Endothelial cell of umbilical vein (primary cell): ENCODE measurements at regions not wholly inside any gene's neighbourhood (a gene's known extent, or its start where the extent isn't known, plus 50 kb on each side); places are given as distances from the start of the nearest gene placed in this dataset.
A peak's percentile ranks its signal among the peaks of the same experiment; 100 is the strongest.

Experiments
- BruUV-seq: library from RNA; stranded (reverse); fragments of 400-500 nt; replicated peaks from 2 replicates; lab custom pipeline; 2021; lab: Mats Ljungman, UMichigan
- CTCF ChIA-PET: fragments of 300-600, 350-600 bp; sonication (Branson Sonifier 250); formaldehyde crosslinking; loops from one replicate; lab custom pipeline; 2021; ENCODE audit warnings: antibody characterized with exemption, inconsistent platforms; lab: Charles Lee
- POLR2A ChIA-PET: fragments of 300-600, 350-600 bp; sonication (Branson Sonifier 250); formaldehyde crosslinking; loops from one replicate; lab custom pipeline; 2021; ENCODE audit warnings: antibody characterized with exemption, inconsistent platforms; lab: Charles Lee
- DNase-seq: peaks from one replicate; pipeline ENCODE4 v3.0.0-alpha.2; 2011; ENCODE audit warnings: low read depth, low spot score
- FAIRE-seq: peaks from 2 replicates; lab custom pipeline; 2011; peaks lifted over from hg19 to GRCh38; lab: Jason Lieb, UNC
- H2AFZ ChIP-seq: 2 replicates; pipeline ENCODE4 v1.6.0; 2012; ENCODE audit warnings: low read depth, low read length, control low read depth, inconsistent platforms
- H3K27ac ChIP-seq: 2 replicates; pipeline ENCODE4 v1.5.1; 2011; ENCODE audit warnings: low read depth, mild to moderate bottlenecking, control low read depth, low read length, moderate library complexity; ENCODE audit not compliant: insufficient read depth
- H3K27me3 ChIP-seq, 2 experiments: 2 replicates each; pipeline versions ENCODE4 v1.6.0 to v1.6.1; 2011; ENCODE audit warnings: low read length in 2 of 2, mixed read lengths in 1 of 2; ENCODE audit not compliant: control insufficient read depth in 2 of 2, insufficient read depth in 2 of 2
- H3K36me3 ChIP-seq, 2 experiments: 2 replicates in 1 of 2; 3 replicates in 1 of 2; pipeline ENCODE4 v1.5.1; 2011; ENCODE audit warnings: low read length in 2 of 2, mild to moderate bottlenecking in 1 of 2, moderate library complexity in 1 of 2; ENCODE audit not compliant: control insufficient read depth in 2 of 2, insufficient read depth in 2 of 2; ENCODE audit errors: extremely low read depth in 1 of 2
- H3K4me1 ChIP-seq: 3 replicates; pipeline ENCODE4 v1.5.1; 2011; ENCODE audit warnings: mild to moderate bottlenecking, low read length; ENCODE audit not compliant: control insufficient read depth, insufficient read depth; ENCODE audit errors: extremely low read depth
- H3K4me2 ChIP-seq: 2 replicates; pipeline ENCODE4 v1.6.1; 2011; ENCODE audit warnings: low read length, control low read depth, mixed read lengths; ENCODE audit not compliant: insufficient read depth
- H3K4me3 ChIP-seq, 3 experiments: fragments of 200-600 bp in 1 of 3; sonication (generic), shearing (Covaris generic) in 1 of 3; replicated peaks in 1 of 3; 2 replicates each; pipeline ENCODE4 v1.5.1; 2011 to 2016; ENCODE audit warnings: control low read depth in 3 of 3, low read length in 3 of 3, mild to moderate bottlenecking in 2 of 3, inconsistent platforms in 1 of 3, low read depth in 1 of 3, moderate library complexity in 1 of 3; ENCODE audit not compliant: insufficient read depth in 1 of 3
- H3K79me2 ChIP-seq: 2 replicates; pipeline ENCODE4 v1.6.0; 2012; ENCODE audit warnings: low read length, inconsistent platforms; ENCODE audit not compliant: control insufficient read depth, insufficient read depth
- H3K9ac ChIP-seq: replicated peaks from 2 replicates; pipeline ENCODE3; 2011; ENCODE audit warnings: low read length, control low read depth; ENCODE audit not compliant: insufficient read depth; ENCODE audit errors: extremely low read depth
- H3K9me1 ChIP-seq: replicated peaks from 3 replicates; pipeline ENCODE4 v1.6.0; 2011; ENCODE audit warnings: mild to moderate bottlenecking, low read length; ENCODE audit not compliant: control insufficient read depth, insufficient read depth; ENCODE audit errors: extremely low read depth
- H3K9me3 ChIP-seq: replicated peaks from 2 replicates; pipeline ENCODE4 v1.5.1; 2012; ENCODE audit warnings: low read length, inconsistent platforms; ENCODE audit not compliant: control insufficient read depth, insufficient read depth
- H4K20me1 ChIP-seq: replicated peaks from 2 replicates; pipeline ENCODE3; 2011; ENCODE audit warnings: mild to moderate bottlenecking, low read length; ENCODE audit not compliant: control insufficient read depth, insufficient read depth; ENCODE audit errors: extremely low read depth
- EZH2 ChIP-seq: IDR thresholded peaks from 2 replicates; pipeline ENCODE4 v1.6.1; 2012; ENCODE audit warnings: borderline replicate concordance, low read depth, mild to moderate bottlenecking, moderate library complexity, low read length, inconsistent platforms; ENCODE audit not compliant: severe bottlenecking
- FOS ChIP-seq: IDR thresholded peaks from 2 replicates; pipeline ENCODE4 v1.6.1; 2011; ENCODE audit warnings: mild to moderate bottlenecking, low read length, moderate library complexity, borderline replicate concordance; ENCODE audit not compliant: insufficient read depth
- GATA2 ChIP-seq: IDR thresholded peaks from 2 replicates; pipeline ENCODE4 v1.7.0; 2011; ENCODE audit warnings: low read depth, mild to moderate bottlenecking, moderate library complexity, mixed read lengths, low read length; ENCODE audit not compliant: insufficient read length, insufficient read depth
- JUN ChIP-seq: IDR thresholded peaks from 2 replicates; pipeline ENCODE4 v1.6.1; 2011; ENCODE audit warnings: borderline replicate concordance, low read depth; ENCODE audit not compliant: insufficient read length, insufficient read depth
- MAX ChIP-seq: IDR thresholded peaks from 2 replicates; pipeline ENCODE4 v1.6.1; 2011; ENCODE audit not compliant: insufficient read depth, insufficient read length
- MYC ChIP-seq: IDR thresholded peaks from one replicate; pipeline ENCODE4 v1.6.1; 2011; ENCODE audit warnings: mild to moderate bottlenecking, low read depth, low read length
- POLR2A ChIP-seq: IDR thresholded peaks from 2 replicates; pipeline ENCODE4 v1.6.1; 2012; ENCODE audit warnings: low read depth, mild to moderate bottlenecking, control low read depth, low read length
- POLR2AphosphoS5 ChIP-seq: IDR thresholded peaks from 2 replicates; pipeline ENCODE4 v1.6.1; 2012; ENCODE audit warnings: low read depth, mild to moderate bottlenecking, control low read depth, low read length, moderate library complexity; ENCODE audit not compliant: insufficient read depth
- dilution Hi-C: fragments of 300-500 bp; cut with MboI; formaldehyde crosslinking; loops from one replicate; pipeline ENCODE4 v1.15.0; 2019; ENCODE audit warnings: low sequenced_read_pairs; ENCODE audit not compliant: extremely low pct_ligation_motif_present
- intact Hi-C: fragments of 100-400 bp; cut with micrococcal nuclease; formaldehyde crosslinking; loops from one replicate; pipeline ENCODE4 v1.10.0; 2022
- TF ChIP-seq, protein P1 (sequence below), 2 donors: IDR thresholded peaks; 1 replicate in 1 of 2; 2 replicates in 1 of 2; pipeline ENCODE4 v1.5.1; 2011; ENCODE audit warnings: low read length in 2 of 2, mild to moderate bottlenecking in 2 of 2, moderate library complexity in 2 of 2, control low read depth in 1 of 2, inconsistent platforms in 1 of 2, low read depth in 1 of 2; ENCODE audit not compliant: insufficient read depth in 1 of 2; ENCODE audit errors: extremely low read depth in 1 of 2

GRCh38 chr7:15801551-15801950 lies 115.1 kb upstream of the MEOX2 start:
- no TSS peak for BruUV-seq
- ChIA-PET POLR2A (no interaction called here), CTCF (interaction anchor here (1.0 to 1.4 kb wide), 2 partner anchors 9 to 13 kb away, joined by 4 to 9 read pairs; no protein-coding TSS in a partner anchor)
- TF ChIP-seq EZH2 (no peak), POLR2A (no peak), MYC (no peak), FOS (no peak), POLR2AphosphoS5 (no peak), MAX (no peak), GATA2 (no peak), JUN (no peak)
- TF ChIP-seq, protein P1, sequence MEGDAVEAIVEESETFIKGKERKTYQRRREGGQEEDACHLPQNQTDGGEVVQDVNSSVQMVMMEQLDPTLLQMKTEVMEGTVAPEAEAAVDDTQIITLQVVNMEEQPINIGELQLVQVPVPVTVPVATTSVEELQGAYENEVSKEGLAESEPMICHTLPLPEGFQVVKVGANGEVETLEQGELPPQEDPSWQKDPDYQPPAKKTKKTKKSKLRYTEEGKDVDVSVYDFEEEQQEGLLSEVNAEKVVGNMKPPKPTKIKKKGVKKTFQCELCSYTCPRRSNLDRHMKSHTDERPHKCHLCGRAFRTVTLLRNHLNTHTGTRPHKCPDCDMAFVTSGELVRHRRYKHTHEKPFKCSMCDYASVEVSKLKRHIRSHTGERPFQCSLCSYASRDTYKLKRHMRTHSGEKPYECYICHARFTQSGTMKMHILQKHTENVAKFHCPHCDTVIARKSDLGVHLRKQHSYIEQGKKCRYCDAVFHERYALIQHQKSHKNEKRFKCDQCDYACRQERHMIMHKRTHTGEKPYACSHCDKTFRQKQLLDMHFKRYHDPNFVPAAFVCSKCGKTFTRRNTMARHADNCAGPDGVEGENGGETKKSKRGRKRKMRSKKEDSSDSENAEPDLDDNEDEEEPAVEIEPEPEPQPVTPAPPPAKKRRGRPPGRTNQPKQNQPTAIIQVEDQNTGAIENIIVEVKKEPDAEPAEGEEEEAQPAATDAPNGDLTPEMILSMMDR (IDR thresholded peaks at IDR 0.05; ENCODE audit: extremely low read depth in 1 of 2, insufficient read depth in 1 of 2, low read depth in 1 of 2, low read length in 2 of 2): no peak
- Histone ChIP-seq H3K27me3 (no peaks in the 10 kb centered on the region), H3K36me3 (no peaks in the 10 kb centered on the region), H3K4me3 (no peak overlapping the region), H4K20me1 (no peaks in the 10 kb centered on the region), H3K4me1 (peaks cover 6% of the 10 kb centered on the region), H3K79me2 (no peaks in the 10 kb centered on the region), H3K9ac (no peak overlapping the region), H3K4me2 (peak overlapping the region; percentile 5), H3K9me3 (no peaks in the 10 kb centered on the region), H3K27ac (no peak overlapping the region), H2AFZ (peak overlapping the region; percentile 66), H3K9me1 (no peaks in the 10 kb centered on the region)
- dilution Hi-C loops: no loop called here
- intact Hi-C loops: no loop called here
- peak; percentile 65 for DNase-seq
- FAIRE-seq: peak; percentile 67
